H54 (cell line): ENCODE measurements at regions not wholly inside any gene's neighbourhood (a gene's known extent, or its start where the extent isn't known, plus 50 kb on each side); places are given as distances from the start of the nearest gene placed in this dataset.

Source experiments
- DNase-seq: peaks from one replicate; pipeline ENCODE4 v3.0.0; 2011; ENCODE audit warnings: low spot score, mixed read lengths; ENCODE audit not compliant: insufficient read length
- FAIRE-seq: peaks from 3 replicates; lab custom pipeline; 2011; peaks lifted over from hg19 to GRCh38; lab: Jason Lieb, UNC
- POLR2A ChIP-seq: IDR thresholded peaks from 2 replicates; pipeline ENCODE4 v1.6.1; 2011; ENCODE audit warnings: low read depth, mild to moderate bottlenecking, low read length

- no peak for TF ChIP-seq POLR2A
- no peak for FAIRE-seq
- no peak for DNase-seq
Measured at GRCh38 chr10:9613338-9614075, 1404.2 kb upstream of the CELF2 start.

DNA sequence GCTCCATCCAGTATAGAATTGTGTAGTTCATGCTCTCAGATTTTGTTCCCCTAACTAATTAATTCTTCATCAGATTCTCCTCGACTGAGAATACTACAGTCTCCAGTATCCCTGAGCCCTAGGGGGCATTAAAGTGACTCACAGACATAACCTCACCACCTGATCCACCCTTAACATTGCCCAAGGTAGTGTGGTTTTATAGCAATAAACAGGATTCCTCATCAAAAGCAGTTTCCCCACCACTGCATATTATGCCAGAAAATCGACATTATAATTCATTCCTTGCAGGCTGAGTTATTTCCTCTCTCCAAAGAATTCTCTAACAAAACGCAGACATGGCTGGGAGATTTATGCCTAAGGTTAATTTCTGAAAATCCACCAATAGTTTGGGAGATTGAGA lies 1402.5 kb upstream of the CELF2 start:
- no peak for TF ChIP-seq POLR2A
- no peak for DNase-seq
- no peak for FAIRE-seq

DNA sequence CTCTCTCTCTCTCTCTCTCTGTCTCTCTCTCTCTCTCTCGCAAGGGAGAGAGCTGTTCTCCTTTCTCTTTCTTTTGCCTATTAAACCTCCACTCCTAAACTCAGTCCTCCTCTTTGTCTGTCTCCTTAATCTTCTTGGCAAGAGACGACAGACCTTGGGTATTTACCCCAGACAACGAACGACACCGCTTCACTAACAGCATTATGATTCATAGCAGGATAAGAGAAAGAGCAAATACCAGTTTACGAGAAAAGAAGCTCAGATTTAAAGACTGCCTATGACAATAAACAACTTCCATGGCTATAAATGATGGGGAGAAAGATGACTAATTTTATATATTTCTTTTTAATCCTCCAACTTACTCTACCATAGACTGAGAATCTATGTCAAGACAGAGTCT lies 1396.5 kb upstream of the CELF2 start:
- DNase-seq (no peak), FAIRE-seq (no peak)

GRCh38 chr10:9625304-9625703 lies 1392.4 kb upstream of the CELF2 start:
- TF ChIP-seq POLR2A, result no peak
- FAIRE-seq, result no peak
- DNase-seq, result no peak

More for the DNA sequence above, 1396.5 kb upstream of the CELF2 start:
- TF ChIP-seq POLR2A, result no peak

- no peak for DNase-seq
- no peak for TF ChIP-seq POLR2A
- no peak for FAIRE-seq
Measured at GRCh38 chr10:9634466-9634865, 1383.2 kb upstream of the CELF2 start.

GRCh38 chr10:9635691-9636090 lies 1382.0 kb upstream of the CELF2 start:
- FAIRE-seq (no peak), DNase-seq (no peak)
- no peak for TF ChIP-seq POLR2A

DNA sequence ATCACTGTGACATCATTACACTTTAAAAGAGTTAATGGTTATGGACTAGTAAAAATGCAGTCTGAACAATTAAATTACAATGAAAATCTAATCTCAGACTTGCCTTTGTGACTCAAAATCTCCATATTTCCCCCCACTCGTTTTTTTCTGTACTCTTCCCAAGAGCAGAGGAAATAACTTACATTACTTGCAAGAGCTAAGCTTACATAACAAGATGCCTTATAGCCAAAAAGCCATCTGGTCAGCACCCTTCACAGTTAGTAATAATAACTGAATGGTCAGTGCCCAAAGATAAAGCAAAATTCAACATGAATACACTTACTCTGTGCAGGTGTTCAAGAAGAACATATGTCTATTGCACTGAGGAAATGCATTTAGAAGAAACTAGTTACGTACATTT lies 1381.5 kb upstream of the CELF2 start:
- no peak for FAIRE-seq
- no peak for DNase-seq

GRCh38 chr10:9643782-9644181 lies 1373.9 kb upstream of the CELF2 start:
- DNase-seq (no peak), FAIRE-seq (no peak)
- TF ChIP-seq POLR2A, result no peak

More for the DNA sequence above, 1381.5 kb upstream of the CELF2 start:
- no peak for TF ChIP-seq POLR2A

DNA sequence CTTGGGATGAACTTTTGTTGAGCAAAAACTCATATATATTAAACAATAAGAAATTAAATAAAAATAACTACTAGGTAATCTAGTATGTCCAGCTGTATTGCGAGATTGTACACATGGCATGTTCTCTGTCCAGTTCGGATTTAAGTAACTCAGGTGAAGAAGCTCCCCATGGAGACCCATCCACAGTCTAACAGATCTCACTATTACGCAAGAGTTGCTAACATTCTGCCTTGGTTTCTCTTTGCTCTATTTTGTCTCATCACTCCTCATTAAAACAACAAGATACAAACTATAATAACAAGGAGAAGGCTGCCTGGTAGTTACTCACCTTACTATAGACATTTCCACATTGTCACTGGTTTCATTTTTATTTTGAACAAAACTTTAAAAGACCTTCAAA lies 1372.3 kb upstream of the CELF2 start:
- DNase-seq, result no peak
- no peak for TF ChIP-seq POLR2A
- no peak for FAIRE-seq

DNA sequence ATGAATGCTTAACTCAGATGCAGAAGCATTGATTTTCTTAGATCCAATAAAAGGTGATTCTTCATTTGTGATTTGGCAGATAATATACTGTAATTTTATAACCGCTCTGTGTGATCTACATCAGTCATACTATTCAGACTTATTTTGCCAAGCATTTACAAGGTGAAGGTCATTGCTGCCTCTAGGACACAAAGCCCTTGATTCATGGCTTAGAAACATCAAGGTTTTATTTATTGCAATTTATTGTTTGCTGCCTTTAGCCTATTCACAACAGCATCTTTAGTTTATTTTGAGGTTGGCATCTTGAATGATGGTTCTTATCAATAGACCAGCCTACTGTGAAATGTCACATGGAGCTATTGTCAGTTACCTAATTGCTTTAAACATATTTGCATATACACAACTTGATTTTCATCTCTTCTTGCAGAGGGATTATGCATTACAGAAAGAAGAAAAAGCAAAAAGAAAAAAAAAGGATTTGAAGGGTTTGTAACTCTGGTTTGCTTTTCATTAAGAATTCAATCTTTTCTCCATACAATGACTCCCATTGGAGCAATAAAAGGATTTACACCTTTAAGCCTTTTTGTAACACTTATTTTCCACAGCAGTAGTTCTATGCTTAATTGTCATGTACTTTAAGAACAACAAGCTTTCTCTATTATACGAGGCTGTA lies 1371.6 kb upstream of the CELF2 start:
- DNase-seq, result no peak
- no peak for FAIRE-seq
- no peak for TF ChIP-seq POLR2A

- FAIRE-seq (no peak), DNase-seq (no peak)
- no peak for TF ChIP-seq POLR2A
Measured at GRCh38 chr10:9654261-9654660, 1363.4 kb upstream of the CELF2 start.

- DNase-seq (no peak), FAIRE-seq (no peak)
- TF ChIP-seq POLR2A, result no peak
Measured at GRCh38 chr10:9656386-9656785, 1361.3 kb upstream of the CELF2 start.

- TF ChIP-seq POLR2A, result no peak
- DNase-seq (no peak), FAIRE-seq (no peak)
Measured at GRCh38 chr10:9656996-9657395, 1360.7 kb upstream of the CELF2 start.

- no peak for TF ChIP-seq POLR2A
- FAIRE-seq (no peak), DNase-seq (no peak)
Measured at GRCh38 chr10:9657530-9657929, 1360.1 kb upstream of the CELF2 start.

DNA sequence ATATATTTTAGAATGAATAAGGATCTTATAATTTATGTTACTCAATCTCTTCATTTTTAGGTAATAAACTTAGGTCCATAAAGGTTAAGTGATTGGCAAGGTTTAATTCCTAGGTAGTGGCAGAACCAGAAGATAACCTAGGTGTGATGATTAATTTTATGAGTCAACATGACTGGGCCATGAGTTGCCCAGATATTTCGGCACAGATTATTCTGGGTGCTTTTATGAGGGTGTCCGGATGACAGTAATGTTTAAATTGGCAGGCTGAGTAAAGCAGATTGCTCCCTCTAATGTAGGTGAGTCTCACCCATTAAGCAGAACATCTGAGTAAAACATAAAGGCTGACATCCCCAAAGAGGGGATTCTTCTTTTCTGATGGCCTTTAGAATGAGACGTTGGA lies 1349.3 kb upstream of the CELF2 start:
- DNase-seq (no peak), FAIRE-seq (no peak)
- TF ChIP-seq POLR2A, result no peak
